Activated T-cell treated with anti-CD3 and anti-CD28 coated beads, Interleukin-2, amount 50 U/mL, for 4 hours (primary cell): ENCODE measurements at regions not wholly inside any gene's neighbourhood (a gene's known extent, or its start where the extent isn't known, plus 50 kb on each side); places are given as distances from the start of the nearest gene placed in this dataset.
"Not testable (repeated sequence)": the region's sequence is repeated elsewhere in the genome, so short reads cannot be mapped to it uniquely, and the experiment has no call there.

ENCODE experiments used
- ATAC-seq, 2 donors: fragments of 200-7000 bp; cut with Tn5 transposase; one replicate each; pipeline ENCODE4 v1.10.0; 2021
- DNase-seq: peaks from one replicate; pipeline ENCODE4 v3.0.0-alpha.2; 2020
- H3K27me3 Mint-ChIP-seq: one replicate; pipeline ENCODE4 v1.8.0; 2021; ENCODE audit warnings: low read depth, mixed read lengths
- H3K36me3 Mint-ChIP-seq: one replicate; pipeline ENCODE4 v1.8.0; 2022; ENCODE audit warnings: mixed read lengths; ENCODE audit not compliant: insufficient read depth
- H3K4me1 Mint-ChIP-seq: one replicate; pipeline ENCODE4 v1.8.0; 2021; ENCODE audit warnings: low read depth, mixed read lengths
- H3K4me3 Mint-ChIP-seq: one replicate; pipeline ENCODE4 v1.8.0; 2021; ENCODE audit warnings: mild to moderate bottlenecking, moderate library complexity, mixed read lengths
- H3K9me3 Mint-ChIP-seq: one replicate; pipeline ENCODE4 v1.8.0; 2021; ENCODE audit warnings: mixed read lengths

DNA sequence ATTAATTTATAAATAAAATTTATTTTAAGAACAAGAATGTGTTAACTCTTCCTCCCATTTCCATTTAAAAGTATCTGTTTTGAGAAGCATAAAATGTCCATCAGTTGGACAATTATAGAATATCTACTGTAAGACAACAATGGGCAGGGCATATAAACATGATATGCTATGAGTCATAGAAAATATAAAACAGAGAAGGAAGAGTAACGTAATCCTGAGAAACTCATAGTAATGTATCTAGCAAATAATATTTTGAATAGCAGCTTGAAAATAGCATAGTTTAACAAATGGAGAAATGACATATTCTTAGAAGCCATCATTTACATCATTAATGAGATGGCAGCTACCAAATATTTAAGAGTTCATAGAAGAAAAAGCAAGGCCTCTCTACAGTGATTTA, 820.3 kb upstream of the PCDH10 start:
- H3K9me3 Mint-ChIP-seq, result peaks cover 6% of the 10 kb centered on the region
- H3K4me3 Mint-ChIP-seq, result no peak overlapping the region
- ATAC-seq, result no peak
- no peak for DNase-seq
- H3K4me1 Mint-ChIP-seq, result no peaks in the 10 kb centered on the region
- no peaks in the 10 kb centered on the region for H3K27me3 Mint-ChIP-seq
- H3K36me3 Mint-ChIP-seq, result no peaks in the 10 kb centered on the region

DNA sequence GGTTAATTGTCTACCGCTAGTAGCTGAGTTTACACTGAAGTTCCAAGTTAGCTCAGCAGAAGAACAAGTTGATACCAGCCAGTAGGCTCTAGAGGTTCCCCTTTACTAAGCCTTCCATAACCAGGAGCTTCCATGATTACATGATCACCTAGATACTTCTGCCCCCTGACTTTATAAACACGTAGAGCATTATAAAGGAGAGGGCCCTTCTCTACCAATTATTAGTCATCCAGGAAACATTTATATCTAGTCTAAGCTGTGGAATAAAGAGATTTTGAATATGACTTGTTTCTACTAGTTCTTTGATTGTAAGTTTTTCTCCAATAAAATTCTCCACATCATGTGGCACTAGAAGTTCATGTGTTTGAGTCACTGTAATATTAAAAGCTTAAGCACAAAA, 818.1 kb upstream of the PCDH10 start:
- no peak for ATAC-seq
- no peak for DNase-seq
- Mint-ChIP-seq H3K9me3 (peaks cover 6% of the 10 kb centered on the region), H3K27me3 (no peaks in the 10 kb centered on the region), H3K36me3 (no peaks in the 10 kb centered on the region), H3K4me1 (no peaks in the 10 kb centered on the region), H3K4me3 (no peak overlapping the region)

DNA sequence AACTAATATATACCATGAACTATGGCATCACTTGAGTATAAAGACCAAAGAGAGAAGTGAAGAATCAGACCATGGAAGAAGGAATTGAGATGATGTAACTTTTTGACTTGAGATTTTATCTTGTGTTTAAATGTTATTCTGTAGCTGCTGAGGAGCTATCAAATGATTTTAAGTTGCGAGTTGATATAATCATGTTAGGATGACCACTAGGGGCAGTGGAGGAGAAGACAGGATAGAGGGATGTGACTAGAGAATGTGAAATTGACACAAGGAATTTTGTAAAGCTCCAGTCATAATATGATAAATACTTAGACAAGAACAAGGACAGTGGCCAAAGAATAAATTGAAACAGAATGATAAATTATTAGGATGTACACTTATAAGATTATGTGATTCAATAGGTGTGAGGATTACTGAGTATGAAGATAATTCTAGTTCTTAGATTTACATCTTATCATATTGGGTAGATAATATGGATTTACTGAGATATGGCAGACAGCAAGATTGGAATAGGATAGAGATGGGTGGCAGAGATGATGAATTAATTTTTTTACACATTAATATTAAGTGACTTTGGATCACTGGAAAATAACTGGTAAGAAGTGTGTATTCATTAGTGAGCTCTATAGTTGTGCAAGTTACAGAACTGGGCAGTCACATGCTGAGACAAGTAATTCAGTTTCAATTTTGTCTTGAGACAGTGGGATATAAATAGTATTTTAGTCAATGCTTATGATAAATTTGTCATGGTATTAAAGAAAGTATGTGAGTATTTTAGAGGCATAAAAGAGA, 816.0 kb upstream of the PCDH10 start:
- Mint-ChIP-seq H3K4me3 (no peak overlapping the region), H3K4me1 (no peaks in the 10 kb centered on the region), H3K27me3 (no peaks in the 10 kb centered on the region), H3K36me3 (no peaks in the 10 kb centered on the region), H3K9me3 (peaks cover 6% of the 10 kb centered on the region)
- DNase-seq, result no peak
- no peak for ATAC-seq

DNA sequence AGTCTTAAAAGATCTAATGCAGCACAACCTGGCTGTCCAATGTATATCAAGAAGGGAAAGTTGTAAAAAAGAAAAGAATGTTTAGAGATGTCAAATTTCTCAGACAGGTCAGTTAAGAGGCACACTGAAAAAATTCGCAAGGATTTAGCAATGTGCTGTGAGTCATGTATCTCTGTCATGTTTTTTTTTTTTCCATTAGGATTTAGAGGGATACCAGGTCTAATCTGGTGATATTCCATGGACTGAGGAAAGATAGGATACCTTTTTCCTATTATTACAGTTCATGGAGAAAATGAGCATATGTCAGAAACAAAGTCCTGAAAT, 815.4 kb upstream of the PCDH10 start:
- DNase-seq (no peak), ATAC-seq (no peak)
- H3K27me3 Mint-ChIP-seq, result no peaks in the 10 kb centered on the region
- no peaks in the 10 kb centered on the region for H3K4me1 Mint-ChIP-seq
- H3K9me3 Mint-ChIP-seq, result peaks cover 6% of the 10 kb centered on the region
- H3K36me3 Mint-ChIP-seq, result no peaks in the 10 kb centered on the region
- H3K4me3 Mint-ChIP-seq, result no peak overlapping the region

DNA sequence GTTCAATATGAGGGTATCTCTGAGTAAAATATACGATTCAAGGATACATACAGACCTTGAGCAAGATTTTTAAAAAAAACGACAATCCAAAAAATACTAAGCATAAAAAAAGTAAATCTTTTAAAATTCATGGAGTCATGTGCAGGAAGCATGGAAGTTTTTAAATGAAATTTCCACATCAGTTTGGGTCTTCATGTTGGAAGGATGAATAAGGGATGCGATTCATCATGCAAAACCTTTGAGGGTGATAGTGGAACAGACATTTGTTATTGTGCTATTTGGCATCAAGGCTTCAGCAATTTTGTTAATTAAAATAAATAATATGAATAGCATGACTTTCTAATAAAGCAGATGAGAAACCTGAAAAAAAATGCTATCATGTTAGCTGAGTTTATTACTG, 815.0 kb upstream of the PCDH10 start:
- peaks cover 6% of the 10 kb centered on the region for H3K9me3 Mint-ChIP-seq
- no peaks in the 10 kb centered on the region for H3K27me3 Mint-ChIP-seq
- ATAC-seq, result no peak
- DNase-seq, result no peak
- no peaks in the 10 kb centered on the region for H3K36me3 Mint-ChIP-seq
- H3K4me1 Mint-ChIP-seq, result no peaks in the 10 kb centered on the region
- no peak overlapping the region for H3K4me3 Mint-ChIP-seq

DNA sequence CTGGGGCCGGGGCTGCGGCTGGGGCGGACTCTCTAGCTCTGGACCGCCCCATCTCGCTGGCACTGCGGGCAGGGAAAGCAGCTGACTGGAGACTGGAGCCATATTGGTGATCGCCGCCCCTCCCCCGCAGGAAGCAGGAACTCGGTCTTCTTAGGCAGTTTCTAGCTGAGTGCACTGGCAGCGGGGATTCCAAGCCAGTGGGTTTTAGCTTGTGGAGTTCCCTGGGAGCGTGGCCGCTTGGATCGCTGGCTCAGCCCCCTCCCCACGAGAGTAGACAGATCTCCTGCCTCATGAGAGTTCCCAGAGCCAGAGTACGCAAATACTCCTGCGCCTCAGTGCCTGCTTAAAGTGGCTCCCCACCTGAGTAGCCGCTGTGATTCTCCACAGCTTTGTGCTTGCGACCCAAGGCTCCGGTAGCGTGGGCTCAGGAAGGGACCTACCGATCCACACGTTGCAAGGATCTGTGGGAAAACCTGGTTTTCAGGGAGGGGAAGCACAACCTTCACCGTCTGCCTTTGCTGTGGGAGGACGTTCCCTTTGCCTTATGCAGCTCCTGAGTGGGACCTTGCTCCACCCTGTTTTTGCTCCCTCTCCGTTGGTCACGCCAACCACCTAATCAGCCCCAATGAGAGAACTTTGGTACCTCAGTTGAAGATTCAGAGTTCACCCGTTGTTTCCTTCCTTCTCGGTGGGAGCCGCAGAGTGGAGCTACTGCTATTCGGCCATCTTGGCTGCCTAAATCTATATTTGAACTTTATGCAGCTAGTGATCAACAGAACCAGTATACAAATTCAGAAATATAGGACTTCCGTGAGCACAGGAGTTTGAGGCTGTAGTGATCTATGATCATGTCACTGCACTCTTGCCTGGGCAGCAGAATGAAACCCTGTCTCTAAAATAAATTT, 803.9 kb upstream of the PCDH10 start:
- Mint-ChIP-seq H3K4me3 (no peak overlapping the region), H3K9me3 (peaks cover 7% of the 10 kb centered on the region), H3K36me3 (no peaks in the 10 kb centered on the region), H3K27me3 (no peaks in the 10 kb centered on the region), H3K4me1 (no peaks in the 10 kb centered on the region)
- no peak for DNase-seq
- no peak for ATAC-seq

DNA sequence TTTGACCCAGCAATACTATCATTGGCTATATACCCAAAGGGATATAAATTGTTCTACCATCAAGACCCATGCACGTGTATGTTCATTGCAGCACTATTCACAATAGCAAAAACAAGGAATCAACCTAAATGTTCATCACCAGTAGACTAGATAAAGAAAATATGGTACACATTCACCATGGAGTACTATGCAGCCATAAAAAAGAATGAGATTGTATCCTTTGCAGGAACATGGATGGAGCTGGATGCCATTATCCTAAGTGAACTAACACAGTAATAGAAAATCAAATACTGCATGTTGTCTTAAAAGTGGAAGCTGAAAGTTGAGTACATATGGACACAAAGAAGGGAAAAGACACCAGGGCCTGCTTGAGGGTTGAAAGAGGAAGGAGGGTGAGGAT, 803.1 kb upstream of the PCDH10 start:
- DNase-seq (no peak), ATAC-seq (no peak)
- H3K36me3 Mint-ChIP-seq, result no peaks in the 10 kb centered on the region
- no peaks in the 10 kb centered on the region for H3K27me3 Mint-ChIP-seq
- H3K4me1 Mint-ChIP-seq, result no peaks in the 10 kb centered on the region
- H3K4me3 Mint-ChIP-seq, result no peak overlapping the region
- peaks cover 7% of the 10 kb centered on the region for H3K9me3 Mint-ChIP-seq

DNA sequence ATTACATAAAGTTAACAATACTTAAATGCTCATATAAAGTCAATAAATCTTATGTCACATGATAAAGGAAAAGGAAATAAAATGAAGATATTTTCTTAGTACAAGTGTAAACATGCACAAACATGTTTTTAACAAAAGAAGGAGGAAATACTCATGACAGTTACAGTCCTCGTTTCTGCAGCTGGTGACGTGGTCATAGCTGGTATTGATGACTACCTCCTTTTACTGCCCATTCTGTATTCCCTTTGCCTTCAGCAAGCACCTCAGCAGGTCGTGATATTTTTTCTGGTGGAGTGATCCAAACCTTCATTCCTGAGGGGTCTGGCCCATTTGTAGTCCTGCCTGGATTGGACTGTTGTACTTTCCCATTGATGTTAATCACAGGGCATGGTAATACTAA, 797.5 kb upstream of the PCDH10 start:
- H3K36me3 Mint-ChIP-seq, H3K27me3 Mint-ChIP-seq, H3K4me1 Mint-ChIP-seq, H3K4me3 Mint-ChIP-seq, DNase-seq, ATAC-seq: not testable (repeated sequence)
- H3K9me3 Mint-ChIP-seq, result peaks cover 21% of the 10 kb centered on the region

DNA sequence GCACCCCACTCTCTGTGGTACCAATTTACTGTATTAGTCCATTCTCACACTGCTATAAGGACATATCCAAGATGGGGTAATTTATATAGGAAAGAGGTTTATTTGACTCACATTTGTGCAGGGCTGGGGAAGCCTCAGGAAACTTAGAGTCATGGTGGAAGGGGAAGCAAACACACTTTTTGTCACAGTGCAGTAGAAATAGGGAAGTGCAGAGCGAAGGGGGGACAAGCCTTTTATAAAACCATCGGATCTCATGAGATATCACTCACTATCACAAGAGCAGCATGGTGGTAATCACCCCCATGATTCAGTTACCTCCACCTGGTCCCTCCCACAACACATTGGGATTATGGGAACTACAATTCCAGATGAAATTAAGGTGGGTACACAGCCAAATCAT, 766.9 kb upstream of the PCDH10 start:
- Mint-ChIP-seq H3K4me3 (no peak overlapping the region), H3K9me3 (peaks cover 14% of the 10 kb centered on the region), H3K27me3 (no peaks in the 10 kb centered on the region), H3K4me1 (no peaks in the 10 kb centered on the region), H3K36me3 (no peaks in the 10 kb centered on the region)
- ATAC-seq (no peak), DNase-seq (no peak)

DNA sequence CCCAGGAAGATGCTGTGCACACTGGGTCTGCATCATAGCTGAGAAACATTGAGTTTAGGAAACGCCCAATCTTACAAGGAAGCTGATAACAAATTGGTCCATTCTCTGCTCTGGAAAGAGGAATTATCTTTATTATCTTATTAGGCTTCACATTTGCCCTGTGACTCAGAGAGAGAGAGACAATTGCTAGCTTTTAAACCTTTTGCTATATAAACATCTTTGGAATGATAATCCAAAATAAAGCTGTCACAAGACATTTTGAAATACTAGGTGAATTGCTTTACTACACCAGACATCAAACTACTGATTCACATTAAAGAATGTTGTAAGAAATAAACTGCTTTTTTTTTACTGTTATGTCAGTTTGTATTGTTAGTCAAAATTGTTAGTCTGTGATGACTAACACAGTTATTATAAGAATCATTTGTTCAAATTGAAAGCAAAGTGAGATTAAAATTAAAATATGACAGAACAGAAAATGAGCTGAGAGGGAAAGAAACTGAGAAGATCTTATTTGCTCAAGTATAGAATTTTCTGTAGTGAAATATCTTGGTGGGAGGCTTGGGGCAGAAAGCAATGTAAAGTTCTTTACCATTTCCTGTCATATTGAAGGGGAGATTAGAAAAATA, 765.4 kb upstream of the PCDH10 start:
- H3K4me1 Mint-ChIP-seq, result no peaks in the 10 kb centered on the region
- no peak overlapping the region for H3K4me3 Mint-ChIP-seq
- no peak for DNase-seq
- no peaks in the 10 kb centered on the region for H3K27me3 Mint-ChIP-seq
- H3K9me3 Mint-ChIP-seq, result peaks cover 10% of the 10 kb centered on the region
- no peak for ATAC-seq
- no peaks in the 10 kb centered on the region for H3K36me3 Mint-ChIP-seq

DNA sequence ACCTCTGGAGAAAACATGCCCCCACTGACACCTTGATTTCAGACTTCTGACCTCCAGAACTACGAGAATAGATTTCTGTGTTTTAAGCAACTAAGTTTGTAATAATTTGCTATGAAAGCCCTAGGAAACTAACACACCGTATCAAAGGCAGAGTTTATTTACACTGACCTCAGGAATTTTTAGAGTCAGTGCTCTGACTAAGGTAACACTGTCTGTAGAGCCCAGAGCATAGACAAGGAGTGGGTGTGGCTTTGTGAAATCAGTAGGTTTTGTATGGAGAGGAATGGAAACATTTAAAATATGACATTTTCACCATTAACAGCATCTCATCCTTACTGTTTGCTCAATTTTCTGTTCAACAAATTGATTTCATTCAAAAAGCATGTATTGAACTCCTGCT, 764.4 kb upstream of the PCDH10 start:
- Mint-ChIP-seq H3K36me3 (no peaks in the 10 kb centered on the region), H3K27me3 (no peaks in the 10 kb centered on the region), H3K9me3 (peaks cover 12% of the 10 kb centered on the region), H3K4me3 (no peak overlapping the region), H3K4me1 (no peaks in the 10 kb centered on the region)
- DNase-seq (no peak), ATAC-seq (no peak)

DNA sequence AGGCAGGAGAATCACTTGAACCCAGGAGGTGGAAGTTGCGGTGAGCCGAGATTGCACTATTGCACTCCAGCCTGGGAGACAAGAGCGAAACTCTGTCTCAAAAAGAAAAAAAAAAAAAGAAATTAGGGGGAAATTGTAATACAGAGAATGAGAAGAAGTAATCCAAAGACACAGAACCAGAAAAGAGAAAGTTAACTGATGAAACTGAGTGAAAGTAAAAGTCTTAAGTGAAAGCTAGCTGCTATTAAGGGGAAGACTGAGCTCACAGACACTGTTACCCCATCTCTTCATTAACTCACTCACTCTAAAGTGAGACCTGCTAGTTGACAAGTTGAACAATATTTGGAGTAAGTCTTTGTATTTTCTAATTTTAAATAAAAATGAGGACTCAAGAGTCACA, 763.0 kb upstream of the PCDH10 start:
- H3K4me1 Mint-ChIP-seq, result no peaks in the 10 kb centered on the region
- H3K4me3 Mint-ChIP-seq, result no peak overlapping the region
- DNase-seq (no peak), ATAC-seq (no peak)
- no peaks in the 10 kb centered on the region for H3K36me3 Mint-ChIP-seq
- H3K9me3 Mint-ChIP-seq, result peaks cover 10% of the 10 kb centered on the region
- no peaks in the 10 kb centered on the region for H3K27me3 Mint-ChIP-seq

DNA sequence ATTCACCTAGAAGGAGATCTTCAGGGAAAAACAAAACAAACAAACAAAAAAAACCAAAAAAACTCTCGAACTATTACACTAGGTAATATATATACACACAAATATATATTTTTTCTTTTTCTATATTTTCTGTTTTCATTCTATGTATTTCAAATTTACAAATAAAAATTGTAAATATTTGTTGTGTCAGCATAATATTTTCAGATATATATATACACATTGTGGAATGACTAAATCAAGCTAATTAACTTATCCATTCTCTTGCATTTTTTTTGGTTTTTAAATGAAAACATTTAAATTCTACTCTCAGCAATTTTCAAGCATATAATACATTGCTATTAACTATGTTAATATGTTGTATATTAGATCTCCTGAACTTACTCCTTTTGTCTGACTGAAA, 762.0 kb upstream of the PCDH10 start:
- H3K9me3 Mint-ChIP-seq, result peaks cover 13% of the 10 kb centered on the region
- ATAC-seq, result no peak
- no peak for DNase-seq
- H3K4me3 Mint-ChIP-seq, result no peak overlapping the region
- H3K36me3 Mint-ChIP-seq, result no peaks in the 10 kb centered on the region
- no peaks in the 10 kb centered on the region for H3K4me1 Mint-ChIP-seq
- H3K27me3 Mint-ChIP-seq, result no peaks in the 10 kb centered on the region

DNA sequence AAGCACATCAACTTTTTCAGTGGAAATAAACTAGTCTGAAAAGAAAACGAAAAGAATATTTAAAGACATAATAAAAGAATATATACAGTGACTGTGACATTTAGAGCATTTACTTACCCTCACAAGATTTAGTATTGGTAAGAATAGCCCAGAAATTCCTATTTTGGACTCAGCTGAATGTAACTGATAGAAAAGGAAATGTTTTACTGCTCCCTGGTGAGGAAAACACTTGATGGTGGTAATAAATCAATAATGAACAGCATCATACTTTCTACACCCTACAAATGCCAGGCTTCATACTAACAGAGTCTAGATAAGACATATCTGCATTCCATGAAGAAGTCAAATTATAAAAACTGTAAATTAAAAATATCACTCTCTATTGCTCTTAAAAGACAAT, 753.5 kb upstream of the PCDH10 start:
- H3K9me3 Mint-ChIP-seq, result peaks cover 10% of the 10 kb centered on the region
- H3K27me3 Mint-ChIP-seq, result no peaks in the 10 kb centered on the region
- no peak for ATAC-seq
- H3K4me3 Mint-ChIP-seq, result no peak overlapping the region
- no peaks in the 10 kb centered on the region for H3K4me1 Mint-ChIP-seq
- H3K36me3 Mint-ChIP-seq, result no peaks in the 10 kb centered on the region
- no peak for DNase-seq

DNA sequence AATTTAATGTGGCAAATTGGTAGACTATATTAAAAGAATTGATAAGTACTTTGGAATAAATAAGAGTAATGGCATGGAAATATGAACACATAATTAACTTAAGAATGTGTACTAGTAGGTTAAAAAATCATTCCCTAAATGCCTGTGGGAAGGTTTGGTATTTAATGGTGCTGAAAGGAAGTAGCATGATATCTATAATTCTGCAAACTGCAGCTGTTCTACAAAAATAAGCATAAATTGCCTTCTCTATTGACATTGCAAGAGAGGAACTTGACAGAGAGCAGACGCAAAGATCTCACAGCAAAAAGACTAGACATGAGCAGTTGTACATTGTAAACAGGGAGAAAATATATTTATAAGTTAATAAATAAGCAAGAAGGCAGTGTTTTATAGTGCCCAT, 752.5 kb upstream of the PCDH10 start:
- Mint-ChIP-seq H3K27me3 (no peaks in the 10 kb centered on the region), H3K9me3 (peaks cover 16% of the 10 kb centered on the region), H3K4me3 (no peak overlapping the region), H3K36me3 (no peaks in the 10 kb centered on the region), H3K4me1 (no peaks in the 10 kb centered on the region)
- no peak for ATAC-seq
- no peak for DNase-seq
